Heart right ventricle (tissue), 16 donors: ENCODE measurements at regions not wholly inside any gene's neighbourhood (a gene's known extent, or its start where the extent isn't known, plus 50 kb on each side); places are given as distances from the start of the nearest gene placed in this dataset.
A peak's percentile ranks its signal among the peaks of the same experiment; 100 is the strongest.
"Not testable (repeated sequence)": the region's sequence is repeated elsewhere in the genome, so short reads cannot be mapped to it uniquely, and the experiment has no call there.

Source experiments
- ATAC-seq, 8 donors: fragments of 200-7000 bp; cut with Tn5 transposase; one replicate each; pipeline ENCODE4 v1.9.1; 2020; ENCODE audit warnings: mild to moderate bottlenecking in 8 of 8, moderate library complexity in 8 of 8, moderate number of reproducible peaks in 1 of 8
- DNase-seq, 2 donors: peaks; one replicate each; pipeline ENCODE4 v3.0.0-alpha.2; 2020
- H3K27ac ChIP-seq, 10 donors: fragments of 200-600 bp; sonication (generic) in 2 of 10; one replicate each; pipeline versions ENCODE4 v1.5.0 to v1.8.0; 2020 to 2022; ENCODE audit warnings: mild to moderate bottlenecking in 3 of 10
- H3K27me3 ChIP-seq, 7 donors: fragments of 200-600 bp; one replicate each; pipeline ENCODE4 v1.8.0; 2021 to 2022; ENCODE audit warnings: mild to moderate bottlenecking in 2 of 7
- H3K36me3 ChIP-seq, 9 donors: fragments of 200-600 bp; sonication (generic) in 1 of 9; one replicate each; pipeline versions ENCODE4 v1.5.0 to v1.8.0; 2020 to 2022; ENCODE audit warnings: mild to moderate bottlenecking in 2 of 9
- H3K4me1 ChIP-seq, 9 donors: fragments of 200-600 bp; sonication (generic) in 1 of 9; one replicate each; pipeline versions ENCODE4 v1.5.0 to v1.8.0; 2020 to 2022; ENCODE audit warnings: mild to moderate bottlenecking in 4 of 9
- H3K4me3 ChIP-seq, 10 donors: fragments of 200-600 bp; sonication (generic) in 2 of 10; one replicate each; pipeline versions ENCODE4 v1.5.0 to v1.8.0; 2020 to 2022; ENCODE audit warnings: mild to moderate bottlenecking in 7 of 10, moderate library complexity in 2 of 10
- H3K9me3 ChIP-seq, 11 donors: fragments of 200-600 bp in 10 of 11; sonication (generic) in 2 of 11; one replicate each; pipeline versions ENCODE4 v1.5.0 to v1.8.0; 2013 to 2022; ENCODE audit warnings: mild to moderate bottlenecking in 2 of 11, control low read depth in 1 of 11, moderate library complexity in 1 of 11
- WGBS, 2 donors: extraction: QIAGEN DNeasy Blood & Tissue Kit; methylation state at CpG; one replicate each; pipeline ENCODE4 v1.1.7; 2013; ENCODE audit warnings: inconsistent platforms in 1 of 2; 5-methylcytosine and 5-hydroxymethylcytosine counted together
- intact Hi-C, 10 donors: fragments of 100-400 bp; cut with DNase I; formaldehyde crosslinking; loops; one replicate each; pipeline versions ENCODE4 v1.11.1 to v1.14.2; 2022
- TF ChIP-seq, protein P1 (sequence below), 9 donors: fragments of 200-600 bp; sonication (generic) in 2 of 9; IDR thresholded peaks; one replicate each; pipeline versions ENCODE4 v1.5.0 to v1.8.0; 2021 to 2022; ENCODE audit warnings: antibody characterized with exemption in 9 of 9, mild to moderate bottlenecking in 5 of 9, moderate library complexity in 1 of 9
- donor health status: Arrhythmogenic right ventricular cardiomyopathy.
- donor health status: ischemic (EF 13 %, LVEDD 7.1; RV severe dilation, severe dysfunction).
- donor health status: healthy with polysubstance abuse.
- donor health status: DM: no; HTN: yes; CAD: no.
- donor health status: DM: no; HTN: no; CAD: no.
- donor health status: ischemic (EF 25% LVEDD 6.9; RV normal size, moderate dysfunction).
- donor health status: ischemic (EF 25% LVEDD 5.7; RV mildly dilated, moderate dysfunction).
- donor health status: healthy.
- donor health status: DM: yes; HTN: yes; CAD: no.
- donor health status: Ischemic cardiomyopathy.
- donor health status: ischemic (EF 35%, LVEDD 5.7; RV mildly dilated, moderate dysfunction).
- donor health status: nonischemic (EF 11% LVEDD 7.7; RV severe dilation, severe dysfunction).
- donor health status: DM: yes; HTN: yes; CAD: no.
- donor health status: PGD.
- donor health status: ischemic (EF 29% LVEDD 5.4; RV normal size, mild dysfunction).
- donor health status: nonischemic (EF 23%, LVEDD 6.1; RV moderate dilation, normal function).

- 73 to 86% methylated on average over 1 of the region's 1 CpG for WGBS, 2 donors
- Histone ChIP-seq H3K9me3 (no peaks in the 10 kb centered on the region), H3K27ac (no peak overlapping the region), H3K27me3 (no peaks in the 10 kb centered on the region), H3K4me3 (no peak overlapping the region), H3K36me3 (no peaks in the 10 kb centered on the region), H3K4me1 (no peaks in the 10 kb centered on the region)
- intact Hi-C loops = no loop called here
- TF ChIP-seq, protein P1, sequence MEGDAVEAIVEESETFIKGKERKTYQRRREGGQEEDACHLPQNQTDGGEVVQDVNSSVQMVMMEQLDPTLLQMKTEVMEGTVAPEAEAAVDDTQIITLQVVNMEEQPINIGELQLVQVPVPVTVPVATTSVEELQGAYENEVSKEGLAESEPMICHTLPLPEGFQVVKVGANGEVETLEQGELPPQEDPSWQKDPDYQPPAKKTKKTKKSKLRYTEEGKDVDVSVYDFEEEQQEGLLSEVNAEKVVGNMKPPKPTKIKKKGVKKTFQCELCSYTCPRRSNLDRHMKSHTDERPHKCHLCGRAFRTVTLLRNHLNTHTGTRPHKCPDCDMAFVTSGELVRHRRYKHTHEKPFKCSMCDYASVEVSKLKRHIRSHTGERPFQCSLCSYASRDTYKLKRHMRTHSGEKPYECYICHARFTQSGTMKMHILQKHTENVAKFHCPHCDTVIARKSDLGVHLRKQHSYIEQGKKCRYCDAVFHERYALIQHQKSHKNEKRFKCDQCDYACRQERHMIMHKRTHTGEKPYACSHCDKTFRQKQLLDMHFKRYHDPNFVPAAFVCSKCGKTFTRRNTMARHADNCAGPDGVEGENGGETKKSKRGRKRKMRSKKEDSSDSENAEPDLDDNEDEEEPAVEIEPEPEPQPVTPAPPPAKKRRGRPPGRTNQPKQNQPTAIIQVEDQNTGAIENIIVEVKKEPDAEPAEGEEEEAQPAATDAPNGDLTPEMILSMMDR (IDR thresholded peaks at IDR 0.05) = no peak
- DNase-seq (no peak), ATAC-seq (no peak)
These were observed 489.2 kb upstream of the CNTN5 start for GRCh38 chr11:98531576-98531975.

- intact Hi-C loops = no loop called here
- no peak overlapping the region for H3K27ac ChIP-seq
- ATAC-seq = no peak
- no peaks in the 10 kb centered on the region for H3K4me1 ChIP-seq
- no peaks in the 10 kb centered on the region for H3K36me3 ChIP-seq
- H3K9me3 ChIP-seq = no peaks in the 10 kb centered on the region
- H3K27me3 ChIP-seq = no peaks in the 10 kb centered on the region
- no peak overlapping the region for H3K4me3 ChIP-seq
- TF ChIP-seq, protein P1 (IDR thresholded peaks at IDR 0.05) = no peak
- 58 to 60% methylated on average over 1 of the region's 1 CpG for WGBS, 2 donors
- DNase-seq = no peak
These were observed 484.7 kb upstream of the CNTN5 start for GRCh38 chr11:98536023-98536422.

DNA sequence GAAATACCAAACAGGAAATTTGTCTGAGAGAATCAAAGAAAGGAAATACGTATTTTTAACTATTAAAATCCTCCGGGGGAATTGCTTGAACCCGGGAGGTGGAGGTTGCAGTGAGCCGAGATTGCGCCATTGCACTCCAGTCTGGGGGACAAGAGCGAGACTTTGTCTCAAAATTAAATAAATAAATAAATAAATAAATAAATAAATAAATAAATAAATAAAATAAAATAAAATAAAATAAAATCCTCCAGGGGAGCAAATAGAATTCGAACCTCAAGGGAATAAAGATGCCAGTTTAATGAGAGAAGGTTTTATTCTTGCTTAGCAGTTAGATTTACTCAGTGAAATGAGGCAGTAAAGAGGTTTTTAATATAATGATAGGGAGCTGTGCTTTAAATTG is 482.4 kb upstream of the CNTN5 start:
- H3K27ac ChIP-seq, ATAC-seq, H3K36me3 ChIP-seq, H3K9me3 ChIP-seq, H3K27me3 ChIP-seq, H3K4me3 ChIP-seq, H3K4me1 ChIP-seq, DNase-seq, intact Hi-C loops: not testable (repeated sequence)
- 77 to 85% methylated on average over 7 of the region's 7 CpGs for WGBS, 2 donors

DNA sequence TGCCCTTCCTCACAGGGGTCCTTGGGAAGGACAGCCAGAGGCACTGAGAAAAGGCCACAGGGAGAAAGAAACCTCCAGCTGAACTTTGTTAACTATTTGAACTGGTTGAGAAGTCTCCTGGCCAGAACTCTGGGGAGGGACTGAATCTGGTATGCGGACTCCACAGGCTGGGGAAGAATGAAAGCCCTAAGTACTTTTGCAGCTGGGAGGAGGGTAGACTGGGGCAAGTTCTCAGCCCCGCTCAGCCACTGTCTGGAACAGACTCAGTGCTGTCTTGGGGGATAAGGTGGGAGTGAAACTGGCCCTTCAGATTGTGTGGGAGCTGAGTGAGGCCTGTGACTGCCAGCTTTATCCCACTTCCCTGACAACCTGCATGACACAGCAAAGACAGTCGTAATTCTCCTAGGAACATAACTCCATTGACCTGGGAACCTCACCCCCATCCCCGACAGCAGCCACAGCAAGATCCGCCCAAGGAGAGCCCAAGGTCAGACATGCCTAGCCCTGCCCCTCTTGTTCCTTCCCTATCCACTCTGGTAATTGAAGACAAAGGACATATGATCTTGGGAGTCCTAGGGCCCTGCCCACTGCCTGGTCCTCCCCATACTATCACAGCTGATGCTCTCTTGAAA is 475.1 kb upstream of the CNTN5 start:
- no peak overlapping the region for H3K4me3 ChIP-seq
- H3K9me3 ChIP-seq = peaks cover 0 to 17% (median 0%) of the 10 kb centered on the region in 11 donors
- intact Hi-C loops = no loop called here
- H3K36me3 ChIP-seq = no peaks in the 10 kb centered on the region
- 69 to 78% methylated on average over 5 of the region's 5 CpGs for WGBS, 2 donors
- ATAC-seq (peak in 2 of 8 donors; percentile 31 to 42), DNase-seq (no peak)
- TF ChIP-seq, protein P1 (IDR thresholded peaks at IDR 0.05) = no peak
- no peaks in the 10 kb centered on the region for H3K4me1 ChIP-seq
- H3K27me3 ChIP-seq = no peaks in the 10 kb centered on the region
- no peak overlapping the region for H3K27ac ChIP-seq

DNA sequence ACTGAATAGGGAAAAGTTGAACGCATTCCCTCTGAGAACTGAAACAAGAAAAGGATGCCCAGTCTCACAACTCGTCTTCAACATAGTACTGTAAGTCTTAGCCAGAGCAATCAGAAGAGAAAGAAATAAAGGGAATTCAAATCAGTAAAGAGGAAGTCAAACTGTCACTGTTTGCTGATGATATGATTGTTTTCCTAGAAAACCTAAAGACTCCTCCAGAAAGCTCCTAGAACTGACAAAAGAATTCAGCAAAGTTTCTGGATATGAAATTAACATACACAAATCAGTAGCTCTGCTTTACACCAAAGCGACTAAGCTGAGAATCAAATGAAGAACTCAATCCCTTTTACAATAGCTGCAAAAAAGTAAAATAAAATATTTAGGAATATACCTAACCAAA is 471.2 kb upstream of the CNTN5 start:
- intact Hi-C loops = no loop called here
- Histone ChIP-seq H3K4me1 (no peaks in the 10 kb centered on the region), H3K4me3 (no peak overlapping the region), H3K36me3 (no peaks in the 10 kb centered on the region), H3K27me3 (no peaks in the 10 kb centered on the region), H3K9me3 (peaks cover 0 to 17% (median 0%) of the 10 kb centered on the region in 11 donors), H3K27ac (no peak overlapping the region)
- 73% methylated on average over 3 of the region's 3 CpGs for WGBS, 2 donors
- TF ChIP-seq, protein P1 (IDR thresholded peaks at IDR 0.05) = no peak
- ATAC-seq = no peak
- no peak for DNase-seq
